NCI-H2196 (cell line): ENCODE measurements at regions not wholly inside any gene's neighbourhood (a gene's known extent, or its start where the extent isn't known, plus 50 kb on each side); places are given as distances from the start of the nearest gene placed in this dataset.

Source experiments
- DNase-seq: peaks from one replicate; lab custom pipeline; 2025; ENCODE audit not compliant: unreplicated experiment; lab: John Stamatoyannopoulos, UW

DNA sequence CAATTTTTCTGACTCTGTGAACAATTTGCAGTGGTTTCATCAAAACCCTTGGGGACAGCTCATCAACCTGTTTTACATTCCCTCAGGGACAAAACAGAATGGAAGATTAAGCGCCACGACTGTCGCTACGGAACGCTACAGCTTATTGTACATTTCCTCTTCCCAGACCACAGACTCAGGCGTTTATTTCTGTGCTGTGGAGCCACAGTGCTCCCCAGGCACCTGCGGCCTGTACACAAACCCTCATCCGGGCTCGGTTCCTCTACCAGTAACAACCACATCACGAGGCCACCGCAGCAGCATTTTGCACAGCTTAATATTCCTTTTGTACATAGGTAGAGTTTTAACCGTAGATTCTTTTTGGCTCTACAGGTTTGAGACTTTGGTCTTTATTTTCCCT, 397.4 kb upstream of the OR4E1 start:
- no peak for DNase-seq

DNA sequence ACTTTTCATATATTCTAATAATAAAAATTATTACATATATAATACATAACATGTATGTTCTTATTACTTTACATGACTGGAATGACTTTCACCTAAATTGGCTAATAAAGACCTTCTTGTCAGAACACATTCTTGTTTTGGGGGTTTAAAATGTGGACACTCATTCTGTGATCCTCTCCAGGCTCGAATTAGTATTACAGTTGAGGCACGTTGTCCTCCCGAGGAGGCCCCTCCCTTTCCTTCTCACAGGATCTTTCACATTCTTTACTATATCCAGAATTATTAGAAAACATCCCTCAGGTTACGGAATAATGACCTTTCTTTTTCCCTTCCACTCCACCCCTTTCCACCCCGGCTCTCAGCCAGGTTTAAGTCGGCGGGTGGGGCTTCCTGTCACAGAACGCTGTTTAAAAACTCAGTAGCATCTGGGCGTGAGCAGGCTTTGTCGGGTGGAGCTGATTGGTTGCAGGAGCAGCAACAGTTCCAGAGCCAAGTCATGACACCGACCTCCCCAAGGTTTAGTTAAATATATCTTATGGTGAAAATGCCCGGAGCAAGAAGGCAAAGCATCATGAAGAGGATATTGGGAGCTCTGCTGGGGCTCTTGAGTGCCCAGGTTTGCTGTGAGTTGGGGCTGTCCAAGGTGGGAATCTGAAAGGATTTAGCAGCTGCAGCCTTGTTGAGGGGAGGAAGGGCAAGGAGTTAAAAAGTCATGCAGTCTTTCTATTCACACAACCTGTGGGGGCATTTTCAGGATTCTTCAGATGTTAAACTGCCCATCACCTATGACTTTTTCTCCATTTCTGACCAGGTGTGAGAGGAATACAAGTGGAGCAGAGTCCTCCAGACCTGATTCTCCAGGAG, 396.7 kb upstream of the OR4E1 start:
- DNase-seq: no peak

DNA sequence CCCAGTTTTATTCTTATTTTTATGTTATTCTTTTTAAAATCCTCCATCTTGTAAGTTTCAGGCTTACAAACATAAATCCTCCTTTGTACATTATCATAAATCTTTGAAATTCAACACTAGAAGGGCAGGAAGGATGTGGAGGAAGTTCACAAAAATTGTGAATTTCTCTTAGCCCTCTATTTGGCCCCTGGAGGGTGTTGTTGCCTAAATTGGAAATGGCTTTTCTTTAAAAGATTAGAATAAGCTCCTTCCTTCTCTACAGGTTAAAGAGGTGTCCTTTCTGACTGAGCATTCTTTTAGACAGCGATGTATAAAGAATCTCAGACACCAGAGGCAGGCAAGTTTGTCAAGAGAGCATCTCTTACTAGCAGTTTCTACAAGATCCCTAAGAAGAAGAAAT, 391.7 kb upstream of the OR4E1 start:
- no peak for DNase-seq

DNA sequence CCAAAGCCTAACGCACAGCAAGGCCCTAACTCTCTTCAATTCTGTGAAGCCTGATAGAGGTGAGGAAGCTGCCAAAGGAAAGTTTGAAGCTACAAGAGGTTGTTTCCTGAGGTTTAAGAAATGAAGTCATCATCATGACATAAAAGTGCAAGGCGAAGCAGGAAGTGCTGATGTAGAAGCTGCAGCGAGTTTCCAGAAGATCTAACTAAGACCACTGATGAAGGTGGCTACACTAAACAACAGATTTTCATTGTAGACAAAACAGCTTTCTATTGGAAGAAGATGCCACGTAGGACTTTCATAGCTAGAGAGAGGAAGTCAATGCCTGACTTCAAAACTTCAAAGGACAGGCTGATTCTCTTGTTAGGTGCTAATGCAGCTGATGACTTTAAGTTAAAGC, 385.6 kb upstream of the OR4E1 start:
- DNase-seq: no peak

DNA sequence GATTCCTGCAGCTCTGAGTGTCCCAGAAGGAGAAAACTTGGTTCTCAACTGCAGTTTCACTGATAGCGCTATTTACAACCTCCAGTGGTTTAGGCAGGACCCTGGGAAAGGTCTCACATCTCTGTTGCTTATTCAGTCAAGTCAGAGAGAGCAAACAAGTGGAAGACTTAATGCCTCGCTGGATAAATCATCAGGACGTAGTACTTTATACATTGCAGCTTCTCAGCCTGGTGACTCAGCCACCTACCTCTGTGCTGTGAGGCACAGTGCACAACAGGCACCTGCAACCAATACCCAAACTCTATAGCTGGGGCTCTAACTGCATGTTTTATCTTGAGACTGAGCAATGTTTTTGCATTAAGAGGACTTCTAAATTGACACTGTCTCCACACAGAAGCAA, 379.2 kb upstream of the OR4E1 start:
- no peak for DNase-seq

DNA sequence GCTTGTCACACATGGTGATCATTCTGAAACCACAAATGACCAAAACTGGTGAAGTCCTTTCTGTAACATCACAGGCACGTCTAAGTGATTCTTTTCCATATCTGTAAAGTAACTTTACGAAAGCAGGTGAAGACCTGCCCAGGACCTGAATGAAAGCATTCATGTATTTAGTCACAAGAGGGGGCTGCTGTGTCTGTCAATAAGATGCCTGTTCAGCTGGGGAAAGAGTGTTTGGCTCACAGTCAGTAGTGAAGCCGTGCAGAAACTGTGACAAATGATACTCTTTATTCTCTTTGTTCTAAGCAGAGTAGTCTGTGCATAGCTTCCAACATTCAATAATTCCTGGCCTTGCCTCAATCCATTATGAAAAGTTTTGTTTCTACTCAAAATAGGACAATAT, 373.5 kb upstream of the OR4E1 start:
- no peak for DNase-seq

DNA sequence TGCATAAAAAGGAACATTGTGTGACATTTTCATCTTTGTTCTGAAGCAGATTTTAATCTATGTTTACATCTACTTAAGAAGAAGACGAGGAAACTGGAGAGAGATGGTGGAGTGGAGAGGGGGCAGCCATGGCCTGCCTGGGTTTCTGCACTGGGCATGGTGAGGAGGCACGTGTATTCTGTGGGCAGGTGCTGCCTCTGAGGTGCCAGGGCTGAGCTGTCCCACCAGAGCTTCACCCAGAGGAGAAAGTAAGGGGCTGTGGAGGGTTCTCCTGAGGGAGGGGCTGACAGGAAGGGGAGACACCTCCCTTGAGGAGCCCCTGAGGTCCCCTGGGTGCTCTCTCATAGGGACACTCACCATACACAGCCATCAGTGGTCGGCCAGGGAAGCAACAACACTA, 372.4 kb upstream of the OR4E1 start:
- no peak for DNase-seq

DNA sequence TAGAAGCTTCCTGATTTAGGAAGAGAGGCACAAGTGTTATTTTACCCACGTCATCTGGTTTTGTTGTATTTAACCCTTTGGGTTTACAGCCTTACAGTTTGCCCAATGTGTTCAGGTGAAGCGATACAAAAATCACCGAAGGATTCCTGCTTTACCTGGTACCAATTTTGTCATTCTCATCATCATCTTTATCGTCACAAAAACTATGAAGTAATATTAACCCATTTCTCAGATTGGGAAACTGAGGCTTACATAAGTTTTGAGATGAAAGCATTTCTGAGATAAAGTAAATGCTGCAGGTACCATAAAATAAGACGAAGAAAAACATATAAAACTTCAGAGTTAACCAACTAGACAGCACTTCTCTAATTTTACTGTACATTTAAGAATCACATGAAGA, 370.6 kb upstream of the OR4E1 start:
- DNase-seq: no peak

DNA sequence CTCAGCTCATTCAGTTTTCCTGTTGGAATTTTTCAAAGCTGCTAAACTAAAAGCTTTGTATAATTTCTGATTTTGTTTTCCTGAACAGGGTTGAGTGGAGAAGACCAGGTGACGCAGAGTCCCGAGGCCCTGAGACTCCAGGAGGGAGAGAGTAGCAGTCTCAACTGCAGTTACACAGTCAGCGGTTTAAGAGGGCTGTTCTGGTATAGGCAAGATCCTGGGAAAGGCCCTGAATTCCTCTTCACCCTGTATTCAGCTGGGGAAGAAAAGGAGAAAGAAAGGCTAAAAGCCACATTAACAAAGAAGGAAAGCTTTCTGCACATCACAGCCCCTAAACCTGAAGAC, 367.1 kb upstream of the OR4E1 start:
- no peak for DNase-seq

DNA sequence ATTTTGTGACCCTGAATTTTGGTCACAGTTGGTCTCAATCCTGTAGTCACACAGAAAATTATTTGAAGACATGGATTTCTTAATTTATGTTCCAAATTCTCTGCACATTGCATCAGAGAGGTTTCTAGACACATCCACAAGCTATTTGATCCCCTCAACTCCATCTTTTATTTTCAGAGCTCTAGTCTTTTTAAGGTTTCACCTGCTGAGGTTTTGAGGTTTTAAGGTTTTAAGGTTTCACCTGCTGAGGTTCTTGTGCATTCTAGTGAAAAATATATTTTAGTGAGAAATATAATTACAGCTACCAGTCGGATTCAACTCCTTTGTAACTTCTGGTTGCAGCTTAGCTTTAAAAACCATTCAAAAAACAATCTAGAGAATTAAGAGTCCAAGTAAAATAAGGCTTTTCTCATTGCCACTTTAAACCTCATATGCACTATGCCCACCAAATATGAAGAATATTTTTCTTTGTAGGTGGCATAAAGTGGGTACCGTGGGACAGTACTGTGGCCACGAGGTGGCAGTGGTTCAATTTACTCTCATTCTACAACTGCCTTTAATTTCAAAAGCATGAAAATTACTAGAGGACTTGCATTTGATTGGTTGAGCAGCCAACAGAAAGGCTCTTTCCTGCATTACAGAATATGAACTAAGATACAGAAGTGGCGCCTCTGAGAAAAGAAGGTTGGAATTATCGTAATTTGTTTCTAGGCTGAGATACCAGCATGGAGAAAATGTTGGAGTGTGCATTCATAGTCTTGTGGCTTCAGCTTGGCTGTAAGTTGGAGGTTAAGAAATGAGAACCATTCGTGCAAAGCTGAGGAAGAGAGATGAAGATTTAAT, 366.5 kb upstream of the OR4E1 start:
- no peak for DNase-seq

DNA sequence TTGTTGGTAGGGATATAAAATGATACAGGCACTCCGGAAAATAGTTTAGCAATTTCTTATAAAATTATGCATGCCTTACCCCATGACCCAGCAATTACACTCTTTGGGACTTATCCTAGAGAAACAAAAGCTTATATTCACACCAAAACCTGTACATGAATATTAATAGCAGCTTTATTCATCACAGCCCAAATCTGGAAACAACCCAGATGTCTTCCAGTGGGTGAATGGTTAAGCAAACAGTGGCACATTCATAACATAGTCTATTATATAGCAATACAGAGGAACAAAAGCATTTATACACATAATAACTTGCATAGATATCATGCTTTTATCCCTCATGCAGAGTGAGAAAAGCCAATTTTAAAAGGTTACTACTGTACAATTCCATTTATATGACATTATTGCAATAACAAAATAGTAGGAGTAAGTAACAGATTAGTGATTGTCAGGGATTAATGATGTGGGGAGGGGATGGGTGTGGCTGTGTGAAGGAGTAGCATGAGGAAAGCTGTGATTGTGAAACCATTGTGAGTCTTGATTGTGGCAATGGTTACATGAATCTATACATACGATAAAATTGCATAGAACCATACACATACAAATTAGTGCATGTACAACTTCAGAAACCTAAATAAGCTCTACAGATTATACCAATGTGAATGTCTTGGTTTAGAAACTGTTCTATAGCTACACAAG, 363.1 kb upstream of the OR4E1 start:
- no peak for DNase-seq

DNA sequence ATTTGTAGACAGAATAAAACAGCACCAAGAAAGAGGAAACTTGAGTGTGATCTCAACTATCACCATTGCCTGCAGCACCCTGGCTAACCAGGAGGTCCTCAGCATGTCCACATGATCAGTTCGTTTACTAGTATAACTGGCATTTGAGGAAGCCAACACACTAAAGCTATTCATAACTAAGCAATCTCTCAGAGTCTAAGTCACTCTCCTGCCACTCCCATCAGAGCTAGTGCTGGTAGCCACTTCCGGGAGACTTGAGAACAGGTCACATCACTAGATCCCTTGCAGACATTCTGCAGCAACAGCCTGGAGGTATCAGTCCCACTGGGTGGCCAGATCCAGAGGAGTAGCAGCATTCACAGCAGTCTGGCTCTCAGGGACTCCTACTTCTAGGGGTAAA, 352.9 kb upstream of the OR4E1 start:
- DNase-seq: no peak

DNA sequence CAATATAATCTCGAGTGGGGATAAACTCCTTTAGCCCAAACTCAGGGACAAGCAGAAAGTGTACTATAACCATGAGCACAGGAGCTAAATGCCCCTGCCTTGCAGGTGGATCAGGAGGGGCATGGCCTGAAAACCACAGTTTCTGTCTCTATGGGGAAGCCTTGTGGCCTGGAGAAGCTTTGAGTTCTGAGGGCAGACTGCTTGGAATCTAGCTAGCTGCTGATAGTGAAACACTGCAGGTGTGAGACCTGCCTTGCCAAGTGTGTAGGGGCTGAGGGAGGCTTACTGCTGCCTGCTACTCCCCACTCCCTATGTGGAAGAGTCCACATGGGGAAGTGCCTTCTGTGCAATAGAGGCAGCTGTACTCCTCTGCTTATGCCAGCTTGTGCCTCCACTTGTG, 352.3 kb upstream of the OR4E1 start:
- DNase-seq: no peak

DNA sequence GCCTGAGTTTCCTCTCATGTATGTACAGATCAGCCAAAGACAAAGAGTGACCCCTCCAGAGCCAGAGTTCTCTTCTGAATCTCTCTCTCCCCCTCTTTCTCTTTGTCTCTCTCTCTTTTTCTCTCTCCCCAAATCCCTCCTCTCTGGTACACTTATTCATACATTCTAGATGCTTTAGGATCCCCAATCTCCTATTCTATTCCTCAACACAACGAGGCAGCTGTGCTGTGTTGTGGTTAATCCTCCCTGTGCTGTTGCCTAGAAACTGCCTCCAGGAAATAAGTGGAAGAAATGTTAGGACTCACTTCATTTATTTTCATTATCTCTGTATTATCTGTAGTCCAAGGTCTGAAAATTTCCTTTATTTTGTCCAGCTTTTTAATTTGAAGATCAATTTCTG, 350.5 kb upstream of the OR4E1 start:
- no peak for DNase-seq

DNA sequence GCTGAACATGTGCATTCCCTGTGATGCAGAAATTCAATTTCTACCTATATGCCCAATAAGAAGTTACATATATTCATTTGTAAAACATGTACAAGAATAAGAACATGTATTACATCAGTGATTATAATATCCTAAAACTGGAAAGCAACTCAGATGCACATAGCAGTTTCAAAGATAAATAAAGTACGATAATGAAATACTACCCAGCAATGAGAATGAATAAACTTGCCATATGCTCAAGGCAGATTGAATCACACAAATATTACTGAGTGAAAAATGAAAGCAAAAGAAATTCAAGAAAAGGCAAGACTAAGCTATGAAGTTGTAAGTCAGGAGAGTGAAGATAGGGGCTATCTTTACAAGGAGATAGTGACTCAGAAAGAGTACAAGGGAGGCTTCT, 345.3 kb upstream of the OR4E1 start:
- no peak for DNase-seq

DNA sequence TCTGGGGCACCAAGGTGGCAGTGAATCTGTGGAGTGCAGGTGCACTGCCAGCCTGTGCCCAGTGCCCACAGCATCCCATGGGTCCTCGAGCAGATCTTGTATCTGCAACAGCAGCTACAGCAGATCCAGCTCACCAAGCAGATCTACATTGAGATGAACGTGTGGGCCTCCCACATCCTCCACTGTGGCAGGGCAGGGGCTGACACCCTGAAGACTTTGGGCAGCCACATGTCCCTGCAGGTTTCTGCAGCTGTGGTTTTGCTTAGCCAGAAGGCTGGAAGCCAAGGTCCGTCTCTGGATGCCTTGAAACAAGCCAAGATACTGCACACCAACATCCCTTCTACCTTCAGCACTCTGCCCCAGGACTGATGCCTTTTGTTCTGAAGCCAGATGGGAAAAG, 338.8 kb upstream of the OR4E1 start:
- no peak for DNase-seq

DNA sequence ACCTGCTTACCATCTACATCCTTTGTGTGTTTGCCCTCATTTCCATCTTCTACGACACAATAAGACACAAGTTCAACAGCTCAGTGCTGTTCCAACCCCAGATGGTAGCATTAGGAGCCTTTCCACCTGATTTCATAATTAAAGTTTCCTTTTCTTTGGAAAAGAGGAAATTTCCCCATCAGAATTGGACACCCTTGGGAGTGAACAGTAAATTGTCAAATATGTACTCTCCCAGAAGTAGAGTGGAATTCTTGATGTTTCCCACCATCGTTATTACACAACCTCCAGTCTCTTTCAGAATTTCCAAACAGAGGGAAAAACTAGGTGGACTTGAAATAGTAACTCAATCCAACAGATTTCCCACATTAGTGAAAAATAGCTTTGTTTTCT, 337.6 kb upstream of the OR4E1 start:
- no peak for DNase-seq

DNA sequence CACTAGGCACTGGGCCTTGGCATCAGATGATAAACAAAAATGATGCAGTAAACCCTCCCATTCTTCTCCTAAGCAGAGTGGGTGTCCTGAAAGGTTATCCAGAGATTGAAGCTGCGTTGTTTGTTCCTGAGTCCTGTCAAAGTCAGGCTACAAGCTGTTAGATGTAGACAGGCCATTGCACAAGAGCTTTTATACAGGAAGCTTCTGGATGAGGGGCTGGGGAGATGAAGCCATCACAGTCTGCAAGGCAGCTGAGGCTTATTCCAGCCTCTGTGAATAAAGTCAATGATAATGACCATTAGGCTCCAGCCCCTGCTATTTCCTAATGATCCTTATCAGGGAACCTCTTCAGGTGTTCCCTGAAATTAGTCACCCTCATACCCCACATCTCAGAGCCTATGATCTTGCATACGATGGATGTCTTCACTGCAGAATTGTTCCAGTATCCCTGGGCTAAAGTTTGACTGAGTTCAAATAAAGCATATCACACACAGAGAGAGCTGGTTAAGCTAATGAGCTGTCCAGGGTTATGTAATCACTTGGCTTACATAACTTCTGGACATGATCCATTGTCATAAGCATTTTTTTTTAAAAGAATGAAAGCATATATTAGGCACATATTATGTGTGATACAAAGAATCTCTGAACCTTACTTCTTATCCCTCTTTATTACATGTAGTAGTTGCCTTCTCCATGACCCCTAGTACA, 337.1 kb upstream of the OR4E1 start:
- DNase-seq: no peak

DNA sequence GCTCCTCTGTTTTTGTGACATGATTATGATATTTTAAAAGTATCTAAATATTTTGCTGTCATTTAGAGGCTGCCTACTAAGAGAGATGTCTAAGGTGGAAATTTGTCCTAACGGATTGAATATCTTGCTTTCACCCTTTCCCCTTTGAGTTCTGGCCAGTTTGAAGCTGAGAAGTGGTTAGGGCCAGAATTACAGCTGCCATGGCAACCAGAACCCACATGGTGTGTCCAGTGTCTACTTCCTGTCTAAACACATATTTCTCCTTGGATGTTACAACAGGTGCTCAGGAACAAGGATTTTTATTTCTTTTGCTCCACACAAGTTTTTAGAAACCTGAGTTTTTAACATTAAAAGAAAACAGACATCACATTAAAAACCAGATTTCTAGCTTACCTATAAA, 335.1 kb upstream of the OR4E1 start:
- DNase-seq: no peak

DNA sequence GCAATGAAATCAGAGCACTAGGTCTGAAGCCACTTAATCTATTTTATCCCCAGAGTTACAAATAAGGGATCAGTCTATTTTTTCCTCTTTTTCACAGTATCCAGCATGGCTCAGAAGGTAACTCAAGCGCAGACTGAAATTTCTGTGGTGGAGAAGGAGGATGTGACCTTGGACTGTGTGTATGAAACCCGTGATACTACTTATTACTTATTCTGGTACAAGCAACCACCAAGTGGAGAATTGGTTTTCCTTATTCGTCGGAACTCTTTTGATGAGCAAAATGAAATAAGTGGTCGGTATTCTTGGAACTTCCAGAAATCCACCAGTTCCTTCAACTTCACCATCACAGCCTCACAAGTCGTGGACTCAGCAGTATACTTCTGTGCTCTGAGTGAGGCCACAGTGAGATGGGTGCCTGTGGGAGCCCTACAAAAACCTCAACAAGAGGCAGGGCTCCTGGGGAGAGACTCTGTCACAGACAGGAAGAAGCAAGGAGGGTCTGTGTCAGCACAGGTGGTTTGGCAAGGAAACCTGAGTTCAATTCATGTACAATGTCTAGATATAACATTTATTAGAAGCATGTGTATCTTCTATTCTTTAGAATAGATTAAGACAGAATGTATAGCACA, 334.3 kb upstream of the OR4E1 start:
- no peak for DNase-seq

DNA sequence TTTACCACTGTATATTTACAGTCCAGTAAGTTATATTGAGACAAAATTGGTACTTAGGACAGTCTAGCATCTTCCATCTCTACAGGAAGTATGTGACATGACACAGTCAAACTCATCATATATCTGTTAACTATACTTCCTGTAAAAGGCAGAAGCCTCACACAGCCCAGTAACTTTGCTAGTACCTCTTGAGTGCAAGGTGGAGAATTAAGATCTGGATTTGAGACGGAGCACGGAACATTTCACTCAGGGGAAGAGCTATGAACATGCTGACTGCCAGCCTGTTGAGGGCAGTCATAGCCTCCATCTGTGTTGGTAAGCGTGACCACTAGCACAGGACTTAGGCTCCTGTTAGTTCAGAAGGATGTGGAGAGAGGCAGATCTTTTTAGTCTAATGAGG, 333.7 kb upstream of the OR4E1 start:
- DNase-seq: no peak
